ENCODE measurements at regions not wholly inside any gene's neighbourhood (a gene's known extent, or its start where the extent isn't known, plus 50 kb on each side); places are given as distances from the start of the nearest gene placed in this dataset.

- peaks cover 12% of the 10 kb centered on the region for H3K9me3 Mint-ChIP-seq
- ChIA-PET CTCF (no interaction called here), POLR2A (no interaction called here)
- no peak overlapping the region for H3K27ac Mint-ChIP-seq
- ATAC-seq (ENCODE audit: low read depth) (no peak), DNase-seq (no peak)
- H3K4me3 Mint-ChIP-seq: no peak overlapping the region
- H3K36me3 Mint-ChIP-seq (ENCODE audit: low read depth): no peaks in the 10 kb centered on the region
- H3K4me1 Mint-ChIP-seq: no peaks in the 10 kb centered on the region
- intact Hi-C loops (cut with micrococcal nuclease): no loop called here
- H3K27me3 Mint-ChIP-seq: no peaks in the 10 kb centered on the region
- no peak for TF ChIP-seq CTCF (IDR thresholded peaks at IDR 0.05)
Observed at GRCh38 chr3:118098827-118099226, 935.8 kb downstream of the IGSF11 start.

GRCh38 chr3:118101891-118102290 is 932.8 kb downstream of the IGSF11 start:
- CTCF ChIA-PET: no interaction called here

GRCh38 chr3:118102737-118103136 is 931.9 kb downstream of the IGSF11 start:
- ChIA-PET POLR2A (no interaction called here), CTCF (no interaction called here)
- Mint-ChIP-seq H3K9me3 (peaks cover 5% of the 10 kb centered on the region), H3K4me3 (no peak overlapping the region), H3K4me1 (no peaks in the 10 kb centered on the region), H3K27ac (no peak overlapping the region), H3K36me3 (ENCODE audit: low read depth) (no peaks in the 10 kb centered on the region), H3K27me3 (no peaks in the 10 kb centered on the region)
- TF ChIP-seq CTCF (IDR thresholded peaks at IDR 0.05): no peak
- no peak for ATAC-seq (ENCODE audit: low read depth)
- intact Hi-C loops (cut with micrococcal nuclease): no loop called here
- no peak for DNase-seq

More at GRCh38 chr3:118101891-118102290, 932.8 kb downstream of the IGSF11 start:
- H3K9me3 Mint-ChIP-seq: peaks cover 6% of the 10 kb centered on the region
- H3K4me3 Mint-ChIP-seq: no peak overlapping the region
- TF ChIP-seq CTCF (IDR thresholded peaks at IDR 0.05): no peak
- no peaks in the 10 kb centered on the region for H3K36me3 Mint-ChIP-seq (ENCODE audit: low read depth)
- intact Hi-C loops (cut with micrococcal nuclease): no loop called here
- no peaks in the 10 kb centered on the region for H3K27me3 Mint-ChIP-seq
- H3K4me1 Mint-ChIP-seq: no peaks in the 10 kb centered on the region
- ATAC-seq (ENCODE audit: low read depth) (no peak), DNase-seq (no peak)
- POLR2A ChIA-PET: no interaction called here
- H3K27ac Mint-ChIP-seq: no peak overlapping the region

- no peak for TF ChIP-seq CTCF (IDR thresholded peaks at IDR 0.05)
- no peaks in the 10 kb centered on the region for H3K36me3 Mint-ChIP-seq (ENCODE audit: low read depth)
- POLR2A ChIA-PET: no interaction called here
- no peaks in the 10 kb centered on the region for H3K4me1 Mint-ChIP-seq
- CTCF ChIA-PET: no interaction called here
- peaks cover 5% of the 10 kb centered on the region for H3K9me3 Mint-ChIP-seq
- no peak overlapping the region for H3K27ac Mint-ChIP-seq
- intact Hi-C loops (cut with micrococcal nuclease): no loop called here
- H3K27me3 Mint-ChIP-seq: no peaks in the 10 kb centered on the region
- H3K4me3 Mint-ChIP-seq: no peak overlapping the region
- ATAC-seq (ENCODE audit: low read depth) (no peak), DNase-seq (no peak)
Observed at GRCh38 chr3:118108201-118108600, 926.4 kb downstream of the IGSF11 start.

GRCh38 chr3:118108769-118109168 is 925.9 kb downstream of the IGSF11 start:
- Mint-ChIP-seq H3K27ac (no peak overlapping the region), H3K36me3 (ENCODE audit: low read depth) (no peaks in the 10 kb centered on the region), H3K4me3 (no peak overlapping the region), H3K9me3 (peaks cover 5% of the 10 kb centered on the region), H3K4me1 (no peaks in the 10 kb centered on the region), H3K27me3 (no peaks in the 10 kb centered on the region)
- ATAC-seq (ENCODE audit: low read depth) (no peak), DNase-seq (no peak)
- ChIA-PET POLR2A (no interaction called here), CTCF (no interaction called here)
- intact Hi-C loops (cut with micrococcal nuclease): no loop called here
- no peak for TF ChIP-seq CTCF (IDR thresholded peaks at IDR 0.05)
